HFF-Myc (cell line): ENCODE measurements at regions not wholly inside any gene's neighbourhood (a gene's known extent, or its start where the extent isn't known, plus 50 kb on each side); places are given as distances from the start of the nearest gene placed in this dataset.

ENCODE experiments used
- DNase-seq: peaks from one replicate; pipeline ENCODE4 v3.0.0-alpha.2; 2011; ENCODE audit warnings: low read depth; ENCODE audit errors: extremely low read depth
- H3K4me3 ChIP-seq: replicated peaks from 2 replicates; pipeline ENCODE4 v1.5.1; 2011; ENCODE audit warnings: low read depth, mild to moderate bottlenecking, control low read depth, low read length
- CTCF ChIP-seq: IDR thresholded peaks from 2 replicates; pipeline ENCODE4 v1.5.1; 2012; ENCODE audit warnings: mild to moderate bottlenecking, low read depth, low read length, control low read depth; ENCODE audit errors: missing control alignments

- no peak for TF ChIP-seq CTCF
- no peak for DNase-seq
- H3K4me3 ChIP-seq: no peak overlapping the region
Observed at GRCh38 chr14:26873362-26873960, 275.6 kb upstream of the NOVA1 start.

GRCh38 chr14:26887847-26888246 lies 290.0 kb upstream of the NOVA1 start:
- DNase-seq: no peak
- no peak for TF ChIP-seq CTCF
- H3K4me3 ChIP-seq: no peak overlapping the region

GRCh38 chr14:26888592-26888991 lies 290.8 kb upstream of the NOVA1 start:
- TF ChIP-seq CTCF: no peak
- no peak overlapping the region for H3K4me3 ChIP-seq
- DNase-seq: no peak

- H3K4me3 ChIP-seq: no peak overlapping the region
- peak; percentile 6 for DNase-seq
- TF ChIP-seq CTCF: no peak
Observed at GRCh38 chr14:26896447-26896846, 298.6 kb upstream of the NOVA1 start.

- TF ChIP-seq CTCF: no peak
- no peak for DNase-seq
- no peak overlapping the region for H3K4me3 ChIP-seq
Observed at GRCh38 chr14:26897196-26897595, 299.4 kb upstream of the NOVA1 start.

GRCh38 chr14:26905229-26905628 lies 307.4 kb upstream of the NOVA1 start:
- DNase-seq: no peak
- TF ChIP-seq CTCF: no peak
- H3K4me3 ChIP-seq: no peak overlapping the region

GRCh38 chr14:26913786-26914185 lies 316.0 kb upstream of the NOVA1 start:
- no peak overlapping the region for H3K4me3 ChIP-seq
- no peak for DNase-seq
- no peak for TF ChIP-seq CTCF
